Right renal pelvis (tissue), 4 donors: ENCODE measurements at regions not wholly inside any gene's neighbourhood (a gene's known extent, or its start where the extent isn't known, plus 50 kb on each side); places are given as distances from the start of the nearest gene placed in this dataset.

Source experiments
- DNase-seq, 4 donors: peaks; one replicate each; pipeline ENCODE4 v3.0.0-alpha.2; 2013; ENCODE audit warnings: low read depth in 4 of 4, low spot score in 3 of 4, missing footprints in 1 of 4

GRCh38 chr14:49970474-49971147 is 77.7 kb downstream of the ARF6 start:
- no peak for DNase-seq

- no peak for DNase-seq
Measured at GRCh38 chr14:49971156-49972130, 78.6 kb downstream of the ARF6 start.

DNA sequence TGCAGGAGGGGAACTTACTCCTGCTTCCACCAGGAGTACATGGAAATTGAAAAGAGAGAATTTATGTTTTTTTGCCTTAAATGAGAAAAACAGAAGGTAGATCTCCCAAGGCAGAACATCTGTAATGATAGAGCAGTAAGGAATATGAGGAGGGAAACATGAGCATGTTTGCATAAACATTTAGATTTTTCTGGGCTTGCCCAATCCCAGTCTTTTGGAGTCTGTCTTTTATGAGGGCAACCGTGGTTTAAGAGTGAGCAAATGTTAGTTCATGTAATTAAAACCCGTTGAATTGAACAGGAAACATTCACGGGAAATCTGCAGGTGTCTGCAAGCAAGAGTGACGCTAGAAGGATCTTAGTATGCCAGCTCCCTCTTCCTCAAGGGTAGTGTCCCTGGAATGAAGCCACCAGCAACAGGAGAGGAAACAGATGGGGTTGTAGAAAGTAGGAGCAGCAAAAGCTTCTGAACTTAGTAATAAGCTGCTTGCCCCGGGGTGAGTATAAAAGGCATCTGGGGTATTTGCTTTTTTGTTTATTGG is 79.3 kb downstream of the ARF6 start:
- DNase-seq = no peak

GRCh38 chr14:49972823-49973222 is 79.9 kb downstream of the ARF6 start:
- DNase-seq = no peak

GRCh38 chr14:49975276-49975675 is 82.4 kb downstream of the ARF6 start:
- no peak for DNase-seq

- DNase-seq = no peak
Measured at GRCh38 chr14:49975799-49976198, 82.9 kb downstream of the ARF6 start.

DNA sequence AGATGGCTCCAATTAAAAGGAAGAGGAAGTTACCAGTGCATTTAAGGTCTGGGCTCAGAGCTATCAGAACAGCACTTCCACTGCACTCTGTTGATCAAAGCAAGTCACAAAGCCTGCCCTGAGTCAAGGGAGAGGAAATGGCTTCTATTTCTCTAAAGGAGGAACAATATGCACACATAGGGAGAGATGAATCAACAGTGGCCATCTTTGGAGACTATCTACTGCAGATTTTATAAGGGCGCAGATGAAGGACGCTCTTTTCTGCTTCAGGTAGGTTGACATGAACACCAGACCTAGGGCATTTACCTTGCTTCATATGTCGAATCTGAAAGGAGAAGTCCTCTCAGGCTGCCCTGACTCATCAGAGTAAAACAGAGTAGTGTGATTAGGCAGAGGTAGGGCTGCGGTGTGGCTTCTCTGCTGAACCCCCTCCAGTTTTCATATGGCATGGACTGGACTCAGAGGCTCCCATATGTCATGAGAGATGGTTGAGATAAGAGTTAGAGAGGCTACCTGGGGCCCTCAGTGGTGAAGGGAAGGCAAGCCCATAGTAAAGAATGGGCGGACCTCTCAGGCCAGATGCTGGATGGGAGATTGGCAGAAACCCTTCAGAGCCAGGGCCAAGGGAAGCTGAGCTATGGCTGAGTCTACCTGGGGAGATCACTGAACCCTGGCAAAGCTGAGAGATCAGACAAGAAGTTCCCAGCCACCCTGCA is 84.4 kb downstream of the ARF6 start:
- no peak for DNase-seq

- DNase-seq = no peak
Measured at GRCh38 chr14:49980027-49980426, 87.1 kb downstream of the ARF6 start.

- DNase-seq = no peak
Measured at GRCh38 chr14:49982082-49982481, 89.2 kb downstream of the ARF6 start.

DNA sequence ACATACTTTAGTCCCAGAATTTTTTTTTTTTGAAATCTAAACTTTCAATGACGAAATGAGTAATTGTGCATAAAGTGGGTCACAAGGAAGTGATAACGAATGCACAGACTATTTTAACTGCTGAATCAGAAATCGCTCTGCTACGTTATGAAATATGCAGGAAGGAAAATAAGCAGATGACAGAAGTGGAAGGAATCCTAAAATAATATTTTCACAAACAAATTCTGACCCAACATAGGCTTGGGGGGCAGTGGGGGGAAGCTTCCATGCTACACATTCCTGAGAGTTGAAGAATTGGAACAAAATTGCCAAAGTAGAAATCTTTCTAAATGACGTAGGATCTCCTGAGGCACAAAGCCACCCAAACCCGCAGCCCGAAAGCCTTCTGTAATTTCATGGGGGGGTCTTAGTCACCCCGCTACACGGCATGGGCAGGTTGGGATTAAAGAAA is 89.6 kb downstream of the ARF6 start:
- DNase-seq = no peak

- DNase-seq = no peak
Measured at GRCh38 chr14:49984424-49984823, 91.5 kb downstream of the ARF6 start.

DNA sequence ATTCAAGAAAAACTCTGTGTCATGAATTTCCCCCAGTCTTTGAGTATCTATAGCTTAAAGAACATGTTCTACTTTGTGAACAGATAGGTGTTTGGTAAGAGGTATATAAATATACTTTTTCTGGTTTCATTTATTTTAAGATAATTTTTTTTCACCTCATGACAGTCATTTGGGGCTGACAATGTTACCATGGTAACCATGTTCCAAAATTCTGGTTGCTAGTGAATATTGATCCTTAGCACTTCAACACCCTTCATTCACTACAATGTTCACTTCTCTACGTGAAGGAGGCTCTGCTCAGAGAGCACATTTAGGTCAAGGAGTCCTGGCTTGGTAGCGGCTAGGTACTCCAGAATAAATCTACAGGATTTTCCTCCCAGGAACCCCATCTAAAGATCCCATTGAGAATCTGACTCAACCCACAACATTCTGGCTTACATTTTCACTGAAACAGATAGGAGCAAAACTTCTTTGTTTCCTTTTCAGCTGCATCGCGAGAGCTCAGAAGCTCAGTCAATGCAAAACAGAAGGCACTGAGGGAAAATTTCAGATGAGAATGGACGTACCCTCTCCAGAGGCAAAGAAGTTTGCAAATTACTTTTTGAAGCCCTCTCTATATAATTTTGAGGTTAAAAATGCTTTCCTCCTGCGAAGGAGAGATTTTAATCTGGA is 93.6 kb downstream of the ARF6 start:
- DNase-seq = no peak

GRCh38 chr14:49988080-49988990 is 95.5 kb downstream of the ARF6 start:
- DNase-seq = no peak

DNA sequence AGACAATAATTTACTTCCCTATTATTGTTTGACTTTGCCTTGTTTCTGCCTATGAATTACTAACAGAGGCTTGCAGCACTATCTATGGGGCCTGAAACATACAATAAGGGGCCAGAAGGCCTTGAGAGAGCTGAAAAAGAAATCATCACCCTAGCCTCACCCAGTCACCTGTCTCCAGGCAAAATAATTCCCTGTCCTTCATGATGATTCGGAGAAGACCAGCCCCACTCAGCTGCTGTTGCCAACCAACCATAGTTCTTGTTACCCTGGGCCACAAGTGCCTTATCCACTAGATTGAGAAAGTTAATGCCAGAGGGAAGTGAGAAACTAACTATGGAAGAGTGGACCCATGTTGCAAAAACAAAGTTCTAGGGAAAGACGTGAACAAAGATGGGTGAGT is 97.1 kb downstream of the ARF6 start:
- no peak for DNase-seq

GRCh38 chr14:49991491-49991890 is 98.6 kb downstream of the ARF6 start:
- no peak for DNase-seq

DNA sequence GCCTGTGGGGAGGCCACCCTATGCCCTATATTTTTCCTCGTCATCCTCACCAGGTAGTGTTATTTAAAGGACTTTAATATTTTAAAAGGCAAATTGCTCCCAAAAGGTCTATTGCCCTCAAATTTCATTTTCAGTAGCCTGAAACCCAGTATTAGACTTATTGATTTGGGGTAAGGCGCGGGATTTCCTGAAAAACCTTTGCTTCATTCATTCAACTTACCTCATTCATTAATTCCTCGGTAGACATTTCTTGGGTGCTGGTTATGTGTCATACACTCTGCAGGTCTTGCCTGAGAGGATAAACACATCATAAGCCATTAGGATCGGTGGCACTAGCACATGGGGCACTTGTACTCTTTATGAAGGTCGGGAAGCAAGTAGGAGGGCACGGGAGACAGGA is 99.2 kb downstream of the ARF6 start:
- DNase-seq = no peak

DNA sequence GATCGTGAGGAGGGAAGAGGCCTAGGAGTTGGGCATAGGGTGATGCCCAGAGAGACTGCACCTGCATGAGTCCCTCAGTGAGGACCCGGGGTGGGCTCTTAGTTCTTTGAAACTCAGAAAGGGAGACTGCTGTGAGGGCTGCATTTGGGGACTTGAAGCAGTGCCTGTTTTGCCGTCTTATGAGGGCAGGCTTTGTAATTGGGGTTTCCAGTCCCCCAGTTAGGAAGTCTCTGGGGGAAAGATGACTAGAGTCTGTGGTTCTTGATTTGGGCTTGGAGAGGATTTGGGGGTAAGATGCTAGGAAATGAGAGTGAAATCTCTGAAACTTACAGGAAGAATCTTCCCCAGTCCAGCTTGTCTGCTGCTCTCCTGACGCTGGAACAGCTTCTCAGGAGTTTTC is 99.6 kb downstream of the ARF6 start:
- DNase-seq = no peak

DNA sequence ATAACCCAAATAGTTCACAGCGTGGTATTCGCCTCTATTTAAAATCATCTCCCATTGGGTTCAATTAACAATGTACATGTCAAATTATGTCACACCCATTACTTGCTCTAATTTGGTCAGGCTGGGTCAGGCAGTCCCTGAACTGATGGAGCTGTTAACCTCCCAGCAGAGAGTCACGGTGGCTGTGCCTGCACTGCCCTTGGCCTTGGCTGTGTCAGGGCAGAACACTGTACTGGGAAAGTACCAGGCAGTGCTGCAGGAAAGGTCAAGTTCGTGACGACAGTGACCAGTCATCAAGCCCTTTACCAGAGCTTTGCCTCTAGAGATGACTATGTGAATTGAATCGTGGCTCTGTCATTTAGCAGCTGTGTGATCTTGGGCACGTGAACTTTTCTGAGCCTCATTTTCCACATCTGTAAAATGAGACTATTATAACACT is 100.0 kb downstream of the ARF6 start:
- no peak for DNase-seq

DNA sequence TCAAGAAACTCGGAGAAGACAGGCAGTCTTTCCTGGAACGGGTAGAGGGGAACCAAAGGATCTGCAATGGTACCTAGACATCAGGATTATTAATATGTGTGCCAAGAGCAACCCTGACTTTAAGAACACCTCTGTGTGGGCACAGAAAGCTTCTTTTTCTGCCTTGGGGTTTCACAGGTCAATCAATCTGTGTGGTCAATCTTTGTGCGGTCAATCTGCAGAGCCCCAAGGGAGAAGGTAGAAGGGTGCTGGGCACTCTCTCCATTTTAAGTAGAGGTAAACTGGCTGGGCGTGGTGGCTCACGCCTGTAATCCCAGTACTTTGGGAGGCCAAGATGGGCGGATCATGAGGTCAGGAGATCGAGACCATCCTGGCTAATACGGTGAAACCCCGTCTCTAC is 100.7 kb downstream of the ARF6 start:
- no peak for DNase-seq
